AG04449 (cell line): ENCODE measurements at regions not wholly inside any gene's neighbourhood (a gene's known extent, or its start where the extent isn't known, plus 50 kb on each side); places are given as distances from the start of the nearest gene placed in this dataset.

ENCODE experiments used
- CTCF ChIA-PET: fragments of 350-600 bp; formaldehyde crosslinking; extraction: SDS; loops from one replicate; lab custom pipeline; 2021; ENCODE audit warnings: antibody characterized with exemption; lab: Yijun Ruan, JAX
- POLR2A ChIA-PET: fragments of 400-600, 350-600 bp; formaldehyde crosslinking; extraction: SDS; loops from one replicate; lab custom pipeline; 2020; ENCODE audit warnings: antibody characterized with exemption, inconsistent platforms; lab: Yijun Ruan, JAX
- DNase-seq: peaks from one replicate; pipeline ENCODE4 v3.0.0-alpha.2; 2010; ENCODE audit warnings: low read depth, low spot score
- H3K4me3 ChIP-seq: 2 replicates; pipeline ENCODE4 v1.5.1; 2011; ENCODE audit warnings: low read depth, mild to moderate bottlenecking, control low read depth, low read length
- TF ChIP-seq, protein P1 (sequence below): IDR thresholded peaks from one replicate; pipeline ENCODE4 v1.5.1; 2011; ENCODE audit warnings: mild to moderate bottlenecking, moderate library complexity, low read length, control low read depth, inconsistent platforms; ENCODE audit not compliant: insufficient read depth; ENCODE audit errors: missing control alignments

DNA sequence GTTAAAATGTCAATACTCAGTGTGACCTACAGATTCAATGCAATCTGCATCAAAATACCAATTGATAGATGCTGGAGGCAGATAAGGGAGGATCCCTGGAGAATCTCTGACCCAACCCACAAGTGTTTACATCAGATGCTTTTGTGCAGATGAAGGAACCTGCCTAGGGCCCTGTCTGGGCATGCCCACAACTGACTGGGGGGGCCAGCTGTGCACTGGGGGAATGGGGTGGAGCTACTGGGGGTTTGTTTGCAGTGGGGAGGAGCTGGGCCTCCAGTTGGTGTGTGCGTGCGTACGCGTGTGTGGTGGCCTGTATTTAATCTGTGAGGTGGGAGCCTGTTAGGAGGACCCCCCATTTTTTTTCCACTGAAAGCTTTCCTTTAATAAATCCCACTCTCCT is 244.9 kb downstream of the TRIM36 start:
- TF ChIP-seq, protein P1, sequence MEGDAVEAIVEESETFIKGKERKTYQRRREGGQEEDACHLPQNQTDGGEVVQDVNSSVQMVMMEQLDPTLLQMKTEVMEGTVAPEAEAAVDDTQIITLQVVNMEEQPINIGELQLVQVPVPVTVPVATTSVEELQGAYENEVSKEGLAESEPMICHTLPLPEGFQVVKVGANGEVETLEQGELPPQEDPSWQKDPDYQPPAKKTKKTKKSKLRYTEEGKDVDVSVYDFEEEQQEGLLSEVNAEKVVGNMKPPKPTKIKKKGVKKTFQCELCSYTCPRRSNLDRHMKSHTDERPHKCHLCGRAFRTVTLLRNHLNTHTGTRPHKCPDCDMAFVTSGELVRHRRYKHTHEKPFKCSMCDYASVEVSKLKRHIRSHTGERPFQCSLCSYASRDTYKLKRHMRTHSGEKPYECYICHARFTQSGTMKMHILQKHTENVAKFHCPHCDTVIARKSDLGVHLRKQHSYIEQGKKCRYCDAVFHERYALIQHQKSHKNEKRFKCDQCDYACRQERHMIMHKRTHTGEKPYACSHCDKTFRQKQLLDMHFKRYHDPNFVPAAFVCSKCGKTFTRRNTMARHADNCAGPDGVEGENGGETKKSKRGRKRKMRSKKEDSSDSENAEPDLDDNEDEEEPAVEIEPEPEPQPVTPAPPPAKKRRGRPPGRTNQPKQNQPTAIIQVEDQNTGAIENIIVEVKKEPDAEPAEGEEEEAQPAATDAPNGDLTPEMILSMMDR = no peak
- H3K4me3 ChIP-seq = no peak overlapping the region
- POLR2A ChIA-PET = no interaction called here
- DNase-seq = no peak
- CTCF ChIA-PET = no interaction called here

GRCh38 chr5:114912189-114912920 is 257.4 kb downstream of the TRIM36 start:
- CTCF ChIA-PET = no interaction called here
- TF ChIP-seq, protein P1 = no peak
- no peak for DNase-seq
- POLR2A ChIA-PET = no interaction called here
- no peak overlapping the region for H3K4me3 ChIP-seq

DNA sequence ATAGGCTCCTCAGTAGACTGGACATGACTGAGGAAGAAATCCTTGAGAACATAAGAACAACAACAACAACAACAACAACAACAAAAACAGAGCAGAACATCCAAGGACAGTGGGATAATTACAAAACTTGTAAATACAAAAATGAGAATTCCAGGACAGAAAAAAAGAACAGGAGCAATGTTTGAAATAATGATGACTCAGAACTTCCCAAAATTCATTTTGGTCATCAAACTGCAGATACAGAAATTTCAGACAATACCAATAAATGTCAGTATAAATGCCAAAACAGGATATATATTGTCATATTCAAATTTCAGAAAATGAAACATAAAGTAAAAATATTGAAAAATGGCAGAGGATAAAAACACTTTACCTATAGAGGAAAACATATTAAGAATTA is 259.0 kb downstream of the TRIM36 start:
- CTCF ChIA-PET = no interaction called here
- TF ChIP-seq, protein P1 = no peak
- POLR2A ChIA-PET = no interaction called here
- no peak for DNase-seq
- no peak overlapping the region for H3K4me3 ChIP-seq

DNA sequence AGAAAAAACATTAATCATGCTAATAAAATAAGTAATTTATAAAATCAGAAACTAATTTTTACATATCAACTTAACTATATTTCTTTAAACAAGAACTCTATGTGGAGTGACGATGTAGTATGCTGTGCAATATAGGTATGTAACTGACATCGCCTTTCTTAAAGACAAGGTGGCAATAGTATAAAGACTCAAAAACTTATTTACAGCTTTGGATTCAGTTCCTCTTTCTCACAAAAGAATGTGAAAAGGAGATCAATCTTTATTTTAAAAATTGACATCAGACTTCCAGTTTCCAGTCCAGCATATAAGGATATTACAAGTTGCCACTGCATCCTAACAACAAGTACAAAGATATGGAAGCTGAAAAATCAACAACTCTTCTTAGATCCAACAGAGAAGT is 260.3 kb downstream of the TRIM36 start:
- DNase-seq = no peak
- TF ChIP-seq, protein P1 = no peak
- ChIA-PET CTCF (no interaction called here), POLR2A (no interaction called here)
- no peak overlapping the region for H3K4me3 ChIP-seq

DNA sequence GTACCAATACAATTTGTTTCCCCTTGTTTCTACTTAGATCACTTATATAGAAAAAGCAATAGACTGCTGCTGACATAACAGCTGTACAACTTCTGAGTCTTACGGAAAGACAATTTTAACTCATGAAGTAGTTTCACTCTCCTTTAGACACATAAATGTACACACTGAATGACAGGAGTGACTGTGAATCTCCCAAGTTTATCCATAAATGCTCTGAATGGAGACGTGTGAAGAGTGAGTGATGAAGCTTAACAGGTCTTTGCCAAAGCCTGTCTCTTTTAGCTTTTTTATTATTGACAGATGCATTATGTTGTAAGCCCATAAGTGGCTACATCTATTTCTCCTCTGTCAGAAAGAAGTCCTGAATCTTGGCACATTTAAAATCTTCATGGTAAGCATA is 265.9 kb downstream of the TRIM36 start:
- no peak for DNase-seq

DNA sequence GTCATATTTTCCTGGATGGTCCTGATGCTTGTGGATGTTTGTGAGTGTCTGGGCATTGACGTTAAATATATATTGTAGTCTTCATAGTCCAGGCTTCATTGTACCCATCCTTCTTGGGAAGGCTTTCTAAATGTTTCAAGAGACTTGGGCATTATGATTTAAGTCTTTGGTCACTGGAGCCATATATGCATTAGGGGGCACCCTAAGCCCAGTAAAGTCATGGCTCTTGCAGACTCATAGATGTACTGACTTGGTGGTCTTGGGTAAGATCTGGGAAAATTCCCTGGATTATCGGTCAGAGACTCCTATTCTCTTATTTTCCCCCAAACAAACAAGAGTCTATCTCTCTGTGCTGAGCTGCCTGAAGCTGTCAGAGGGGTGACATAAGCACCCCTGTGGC is 271.1 kb downstream of the TRIM36 start:
- no peak overlapping the region for H3K4me3 ChIP-seq
- POLR2A ChIA-PET = no interaction called here
- CTCF ChIA-PET = no interaction called here
- TF ChIP-seq, protein P1 = no peak
- DNase-seq = no peak

More for the DNA sequence above, 265.9 kb downstream of the TRIM36 start:
- H3K4me3 ChIP-seq = no peak overlapping the region
- POLR2A ChIA-PET = no interaction called here
- CTCF ChIA-PET = no interaction called here
- TF ChIP-seq, protein P1 = no peak
